ENCODE measurements at regions not wholly inside any gene's neighbourhood (a gene's known extent, or its start where the extent isn't known, plus 50 kb on each side); places are given as distances from the start of the nearest gene placed in this dataset.

GRCh38 chrX:149365552-149365951 is 139.6 kb downstream of the IDS start:
- no peak overlapping the region for H3K14ac ChIP-seq (ENCODE audit: low read length in 2 of 2)
- no peak overlapping the region for H2AFZ ChIP-seq (ENCODE audit: low read depth, low read length)
- no peak overlapping the region for H3K27ac ChIP-seq (ENCODE audit: low read length, poor library complexity, severe bottlenecking)
- no peak overlapping the region for H4K91ac ChIP-seq (ENCODE audit: low read length)
- no peak for DNase-seq
- no peaks in the 10 kb centered on the region for H3K9me3 ChIP-seq (ENCODE audit: control insufficient read depth, low read length)
- H3K79me1 ChIP-seq (replicated peaks; ENCODE audit: low read length, poor library complexity, severe bottlenecking) = no peaks in the 10 kb centered on the region
- no peak overlapping the region for H3K18ac ChIP-seq (ENCODE audit: low read depth in 1 of 2, low read length in 2 of 2)
- H2BK120ac ChIP-seq (ENCODE audit: low read depth, low read length) = no peak overlapping the region
- no peak overlapping the region for H2AK5ac ChIP-seq (ENCODE audit: low read length, severe bottlenecking)
- H3K23ac ChIP-seq (ENCODE audit: low read length in 2 of 2) = no peak overlapping the region
- H4K8ac ChIP-seq (ENCODE audit: low read length) = no peak overlapping the region
- H3K4me3 ChIP-seq (ENCODE audit: insufficient read depth in 1 of 2, low read depth in 1 of 2, low read length in 2 of 2) = no peak overlapping the region
- no peaks in the 10 kb centered on the region for H3K36me3 ChIP-seq (ENCODE audit: control insufficient read depth in 1 of 2, insufficient read depth in 2 of 2, low read depth in 1 of 2, low read length in 2 of 2)
- no peaks in the 10 kb centered on the region for H3K27me3 ChIP-seq (ENCODE audit: control insufficient read depth in 1 of 2, insufficient read depth in 1 of 2, low read length in 2 of 2)
- no peak overlapping the region for H3K4me2 ChIP-seq (ENCODE audit: low read length, poor library complexity, severe bottlenecking)
- no peaks in the 10 kb centered on the region for H3K4me1 ChIP-seq (ENCODE audit: control insufficient read depth, insufficient read depth, low read depth, low read length)
- no peak overlapping the region for H3K9ac ChIP-seq (ENCODE audit: low read length)
- no peak overlapping the region for H3K4ac ChIP-seq (ENCODE audit: low read depth in 1 of 2, low read length in 2 of 2)
- no peak overlapping the region for H2BK5ac ChIP-seq (ENCODE audit: low read depth, low read length, poor library complexity, severe bottlenecking)
- no peak overlapping the region for H2BK15ac ChIP-seq (ENCODE audit: low read depth, poor library complexity, severe bottlenecking)
- no peak overlapping the region for H2BK12ac ChIP-seq (ENCODE audit: low read length in 2 of 2)

GRCh38 chrX:149365061-149365460 is 140.0 kb downstream of the IDS start:
- no peak overlapping the region for H3K4ac ChIP-seq (ENCODE audit: low read depth in 1 of 2, low read length in 2 of 2)
- H2BK12ac ChIP-seq (ENCODE audit: low read length in 2 of 2) = no peak overlapping the region
- H4K91ac ChIP-seq (ENCODE audit: low read length) = no peak overlapping the region
- no peaks in the 10 kb centered on the region for H3K27me3 ChIP-seq (ENCODE audit: control insufficient read depth in 1 of 2, insufficient read depth in 1 of 2, low read length in 2 of 2)
- H3K9ac ChIP-seq (ENCODE audit: low read length) = no peak overlapping the region
- no peak overlapping the region for H2BK5ac ChIP-seq (ENCODE audit: low read depth, low read length, poor library complexity, severe bottlenecking)
- no peak overlapping the region for H3K23ac ChIP-seq (ENCODE audit: low read length in 2 of 2)
- H3K14ac ChIP-seq (ENCODE audit: low read length in 2 of 2) = no peak overlapping the region
- no peaks in the 10 kb centered on the region for H3K9me3 ChIP-seq (ENCODE audit: control insufficient read depth, low read length)
- no peaks in the 10 kb centered on the region for H3K79me1 ChIP-seq (replicated peaks; ENCODE audit: low read length, poor library complexity, severe bottlenecking)
- no peak overlapping the region for H3K4me3 ChIP-seq (ENCODE audit: insufficient read depth in 1 of 2, low read depth in 1 of 2, low read length in 2 of 2)
- H3K18ac ChIP-seq (ENCODE audit: low read depth in 1 of 2, low read length in 2 of 2) = no peak overlapping the region
- H4K8ac ChIP-seq (ENCODE audit: low read length) = no peak overlapping the region
- H2BK120ac ChIP-seq (ENCODE audit: low read depth, low read length) = no peak overlapping the region
- H2AFZ ChIP-seq (ENCODE audit: low read depth, low read length) = no peak overlapping the region
- WGBS = no CpG with 5 or more reads among the region's 1 CpG
- H2BK15ac ChIP-seq (ENCODE audit: low read depth, poor library complexity, severe bottlenecking) = no peak overlapping the region
- H3K27ac ChIP-seq (ENCODE audit: low read length, poor library complexity, severe bottlenecking) = no peak overlapping the region
- no peaks in the 10 kb centered on the region for H3K36me3 ChIP-seq (ENCODE audit: control insufficient read depth in 1 of 2, insufficient read depth in 2 of 2, low read depth in 1 of 2, low read length in 2 of 2)
- no peak overlapping the region for H2AK5ac ChIP-seq (ENCODE audit: low read length, severe bottlenecking)
- no peak overlapping the region for H3K4me2 ChIP-seq (ENCODE audit: low read length, poor library complexity, severe bottlenecking)
- H3K4me1 ChIP-seq (ENCODE audit: control insufficient read depth, insufficient read depth, low read depth, low read length) = no peaks in the 10 kb centered on the region
- peak; percentile 0 for DNase-seq

- no peak overlapping the region for H4K91ac ChIP-seq (ENCODE audit: low read length)
- H2BK5ac ChIP-seq (ENCODE audit: low read depth, low read length, poor library complexity, severe bottlenecking) = no peak overlapping the region
- no peak overlapping the region for H3K14ac ChIP-seq (ENCODE audit: low read length in 2 of 2)
- 17% methylated on average over 2 of the region's 2 CpGs for WGBS
- no peaks in the 10 kb centered on the region for H3K9me3 ChIP-seq (ENCODE audit: control insufficient read depth, low read length)
- H2AK5ac ChIP-seq (ENCODE audit: low read length, severe bottlenecking) = no peak overlapping the region
- H3K23ac ChIP-seq (ENCODE audit: low read length in 2 of 2) = no peak overlapping the region
- no peak overlapping the region for H3K4me2 ChIP-seq (ENCODE audit: low read length, poor library complexity, severe bottlenecking)
- no peak for DNase-seq
- H3K4me1 ChIP-seq (ENCODE audit: control insufficient read depth, insufficient read depth, low read depth, low read length) = no peaks in the 10 kb centered on the region
- H3K18ac ChIP-seq (ENCODE audit: low read depth in 1 of 2, low read length in 2 of 2) = no peak overlapping the region
- H2BK12ac ChIP-seq (ENCODE audit: low read length in 2 of 2) = no peak overlapping the region
- no peak overlapping the region for H3K9ac ChIP-seq (ENCODE audit: low read length)
- no peak overlapping the region for H2BK120ac ChIP-seq (ENCODE audit: low read depth, low read length)
- no peak overlapping the region for H3K4me3 ChIP-seq (ENCODE audit: insufficient read depth in 1 of 2, low read depth in 1 of 2, low read length in 2 of 2)
- H2AFZ ChIP-seq (ENCODE audit: low read depth, low read length) = no peak overlapping the region
- H3K79me1 ChIP-seq (replicated peaks; ENCODE audit: low read length, poor library complexity, severe bottlenecking) = no peaks in the 10 kb centered on the region
- H3K4ac ChIP-seq (ENCODE audit: low read depth in 1 of 2, low read length in 2 of 2) = no peak overlapping the region
- H3K36me3 ChIP-seq (ENCODE audit: control insufficient read depth in 1 of 2, insufficient read depth in 2 of 2, low read depth in 1 of 2, low read length in 2 of 2) = no peaks in the 10 kb centered on the region
- no peak overlapping the region for H2BK15ac ChIP-seq (ENCODE audit: low read depth, poor library complexity, severe bottlenecking)
- H3K27me3 ChIP-seq (ENCODE audit: control insufficient read depth in 1 of 2, insufficient read depth in 1 of 2, low read length in 2 of 2) = no peaks in the 10 kb centered on the region
- no peak overlapping the region for H4K8ac ChIP-seq (ENCODE audit: low read length)
- H3K27ac ChIP-seq (ENCODE audit: low read length, poor library complexity, severe bottlenecking) = no peak overlapping the region
These were observed 141.1 kb downstream of the IDS start for GRCh38 chrX:149363965-149364364.

- H3K9me3 ChIP-seq (ENCODE audit: control insufficient read depth, low read length) = peaks cover 9% of the 10 kb centered on the region
- H3K36me3 ChIP-seq (ENCODE audit: control insufficient read depth in 1 of 2, insufficient read depth in 2 of 2, low read depth in 1 of 2, low read length in 2 of 2) = no peaks in the 10 kb centered on the region
- no peak overlapping the region for H2AK5ac ChIP-seq (ENCODE audit: low read length, severe bottlenecking)
- H3K14ac ChIP-seq (ENCODE audit: low read length in 2 of 2) = no peak overlapping the region
- no peak overlapping the region for H2BK5ac ChIP-seq (ENCODE audit: low read depth, low read length, poor library complexity, severe bottlenecking)
- no peaks in the 10 kb centered on the region for H3K27me3 ChIP-seq (ENCODE audit: control insufficient read depth in 1 of 2, insufficient read depth in 1 of 2, low read length in 2 of 2)
- H3K4me1 ChIP-seq (ENCODE audit: control insufficient read depth, insufficient read depth, low read depth, low read length) = no peaks in the 10 kb centered on the region
- no peak overlapping the region for H2BK15ac ChIP-seq (ENCODE audit: low read depth, poor library complexity, severe bottlenecking)
- no peak overlapping the region for H3K23ac ChIP-seq (ENCODE audit: low read length in 2 of 2)
- no peak overlapping the region for H4K91ac ChIP-seq (ENCODE audit: low read length)
- DNase-seq = no peak
- H3K4me3 ChIP-seq (ENCODE audit: insufficient read depth in 1 of 2, low read depth in 1 of 2, low read length in 2 of 2) = no peak overlapping the region
- H4K8ac ChIP-seq (ENCODE audit: low read length) = no peak overlapping the region
- no peak overlapping the region for H2BK12ac ChIP-seq (ENCODE audit: low read length in 2 of 2)
- H3K18ac ChIP-seq (ENCODE audit: low read depth in 1 of 2, low read length in 2 of 2) = no peak overlapping the region
- no peak overlapping the region for H2AFZ ChIP-seq (ENCODE audit: low read depth, low read length)
- H3K4me2 ChIP-seq (ENCODE audit: low read length, poor library complexity, severe bottlenecking) = no peak overlapping the region
- no peaks in the 10 kb centered on the region for H3K79me1 ChIP-seq (replicated peaks; ENCODE audit: low read length, poor library complexity, severe bottlenecking)
- H2BK120ac ChIP-seq (ENCODE audit: low read depth, low read length) = no peak overlapping the region
- WGBS = no CpG with 5 or more reads among the region's 3 CpGs
- H3K27ac ChIP-seq (ENCODE audit: low read length, poor library complexity, severe bottlenecking) = no peak overlapping the region
- H3K9ac ChIP-seq (ENCODE audit: low read length) = no peak overlapping the region
- H3K4ac ChIP-seq (ENCODE audit: low read depth in 1 of 2, low read length in 2 of 2) = no peak overlapping the region
These were observed 158.8 kb downstream of the IDS start for GRCh38 chrX:149346306-149346705.
